ENCODE measurements at regions not wholly inside any gene's neighbourhood (a gene's known extent, or its start where the extent isn't known, plus 50 kb on each side); places are given as distances from the start of the nearest gene placed in this dataset.

GRCh38 chr2:17363846-17364245 is 154.4 kb downstream of the RAD51AP2 start:
- TF ChIP-seq, protein P1, sequence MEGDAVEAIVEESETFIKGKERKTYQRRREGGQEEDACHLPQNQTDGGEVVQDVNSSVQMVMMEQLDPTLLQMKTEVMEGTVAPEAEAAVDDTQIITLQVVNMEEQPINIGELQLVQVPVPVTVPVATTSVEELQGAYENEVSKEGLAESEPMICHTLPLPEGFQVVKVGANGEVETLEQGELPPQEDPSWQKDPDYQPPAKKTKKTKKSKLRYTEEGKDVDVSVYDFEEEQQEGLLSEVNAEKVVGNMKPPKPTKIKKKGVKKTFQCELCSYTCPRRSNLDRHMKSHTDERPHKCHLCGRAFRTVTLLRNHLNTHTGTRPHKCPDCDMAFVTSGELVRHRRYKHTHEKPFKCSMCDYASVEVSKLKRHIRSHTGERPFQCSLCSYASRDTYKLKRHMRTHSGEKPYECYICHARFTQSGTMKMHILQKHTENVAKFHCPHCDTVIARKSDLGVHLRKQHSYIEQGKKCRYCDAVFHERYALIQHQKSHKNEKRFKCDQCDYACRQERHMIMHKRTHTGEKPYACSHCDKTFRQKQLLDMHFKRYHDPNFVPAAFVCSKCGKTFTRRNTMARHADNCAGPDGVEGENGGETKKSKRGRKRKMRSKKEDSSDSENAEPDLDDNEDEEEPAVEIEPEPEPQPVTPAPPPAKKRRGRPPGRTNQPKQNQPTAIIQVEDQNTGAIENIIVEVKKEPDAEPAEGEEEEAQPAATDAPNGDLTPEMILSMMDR (IDR thresholded peaks at IDR 0.05), result no peak
- TF ChIP-seq POLR2A (IDR thresholded peaks at IDR 0.05), result no peak
- TF ChIP-seq POLR2AphosphoS5 (IDR thresholded peaks at IDR 0.05), result no peak

All from stomach (tissue), 4 donors.